ENCODE measurements at regions not wholly inside any gene's neighbourhood (a gene's known extent, or its start where the extent isn't known, plus 50 kb on each side); places are given as distances from the start of the nearest gene placed in this dataset.
"Not testable (repeated sequence)": the region's sequence is repeated elsewhere in the genome, so short reads cannot be mapped to it uniquely, and the experiment has no call there.

DNA sequence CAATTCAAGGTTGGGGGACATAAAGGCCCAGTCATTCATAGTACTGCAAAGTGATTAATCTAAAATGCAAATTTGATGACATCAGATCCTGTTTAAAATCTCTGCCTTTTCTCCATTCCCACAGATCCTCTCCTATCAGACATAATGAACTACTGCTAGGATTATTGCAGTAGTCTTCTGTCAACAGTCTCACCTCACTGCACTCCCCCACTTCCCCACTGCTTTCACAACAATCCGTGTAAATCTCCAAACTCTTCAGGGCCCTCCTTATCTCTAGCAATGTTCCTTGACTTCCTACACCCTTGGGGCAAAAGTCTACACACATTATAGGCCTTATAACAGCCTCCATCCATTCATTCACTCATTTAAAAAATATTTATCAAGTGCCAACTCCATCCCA is 112.4 kb downstream of the KBTBD2 start:
- Histone ChIP-seq H3K36me3 (ENCODE audit: control insufficient read depth, insufficient read depth, low read length) (no peaks in the 10 kb centered on the region), H3K27ac (no peak overlapping the region), H3K9ac (no peak overlapping the region), H3K27me3 (ENCODE audit: control insufficient read depth, insufficient read depth, low read length) (no peaks in the 10 kb centered on the region), H3K4me2 (ENCODE audit: low read length) (no peak overlapping the region), H3K9me3 (ENCODE audit: control insufficient read depth, low read length) (no peaks in the 10 kb centered on the region), H3K4me1 (peaks cover 2% of the 10 kb centered on the region), H3K79me2 (peaks cover 2% of the 10 kb centered on the region), H3K4me3 (ENCODE audit: low read depth, low read length) (no peak overlapping the region), H2AFZ (no peak overlapping the region)
- TF ChIP-seq, protein P1, sequence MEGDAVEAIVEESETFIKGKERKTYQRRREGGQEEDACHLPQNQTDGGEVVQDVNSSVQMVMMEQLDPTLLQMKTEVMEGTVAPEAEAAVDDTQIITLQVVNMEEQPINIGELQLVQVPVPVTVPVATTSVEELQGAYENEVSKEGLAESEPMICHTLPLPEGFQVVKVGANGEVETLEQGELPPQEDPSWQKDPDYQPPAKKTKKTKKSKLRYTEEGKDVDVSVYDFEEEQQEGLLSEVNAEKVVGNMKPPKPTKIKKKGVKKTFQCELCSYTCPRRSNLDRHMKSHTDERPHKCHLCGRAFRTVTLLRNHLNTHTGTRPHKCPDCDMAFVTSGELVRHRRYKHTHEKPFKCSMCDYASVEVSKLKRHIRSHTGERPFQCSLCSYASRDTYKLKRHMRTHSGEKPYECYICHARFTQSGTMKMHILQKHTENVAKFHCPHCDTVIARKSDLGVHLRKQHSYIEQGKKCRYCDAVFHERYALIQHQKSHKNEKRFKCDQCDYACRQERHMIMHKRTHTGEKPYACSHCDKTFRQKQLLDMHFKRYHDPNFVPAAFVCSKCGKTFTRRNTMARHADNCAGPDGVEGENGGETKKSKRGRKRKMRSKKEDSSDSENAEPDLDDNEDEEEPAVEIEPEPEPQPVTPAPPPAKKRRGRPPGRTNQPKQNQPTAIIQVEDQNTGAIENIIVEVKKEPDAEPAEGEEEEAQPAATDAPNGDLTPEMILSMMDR (IDR thresholded peaks at IDR 0.05) = no peak

DNA sequence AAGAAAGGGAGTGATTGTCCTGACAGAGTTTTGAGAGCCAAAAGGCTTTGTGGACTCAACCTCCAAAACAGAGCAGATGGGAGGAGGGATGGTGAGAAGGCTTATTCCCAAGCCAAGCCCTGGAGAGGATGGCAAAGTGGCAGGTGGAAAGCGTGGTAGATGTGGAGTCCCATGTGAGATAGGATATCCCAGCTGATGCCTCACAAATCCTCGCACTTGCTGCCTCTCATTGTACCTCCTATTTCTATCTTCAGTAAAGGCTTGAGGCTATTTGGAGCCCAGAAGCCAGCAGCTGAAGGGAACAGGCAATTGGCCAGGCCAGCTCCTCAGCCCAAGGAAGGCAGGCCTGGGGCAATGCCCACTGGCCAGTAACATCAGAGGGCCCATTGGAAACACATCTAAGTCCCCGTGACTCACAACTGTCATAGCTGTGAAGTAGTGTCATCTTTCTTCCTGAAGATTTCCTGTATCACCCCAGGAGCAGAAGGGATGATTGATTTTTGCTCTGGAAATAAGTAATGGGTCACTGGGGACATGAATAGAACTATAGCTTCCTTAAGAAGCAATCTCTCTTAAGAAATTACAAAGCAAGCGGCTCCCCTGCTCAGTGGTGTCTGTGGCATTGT is 114.4 kb downstream of the KBTBD2 start:
- not testable (repeated sequence) for H3K27me3 ChIP-seq (ENCODE audit: control insufficient read depth, insufficient read depth, low read length); H3K9me3 ChIP-seq (ENCODE audit: control insufficient read depth, low read length); H3K27ac ChIP-seq; H3K9ac ChIP-seq; H2AFZ ChIP-seq; H3K4me1 ChIP-seq; H3K79me2 ChIP-seq; H3K36me3 ChIP-seq (ENCODE audit: control insufficient read depth, insufficient read depth, low read length); H3K4me2 ChIP-seq (ENCODE audit: low read length); H3K4me3 ChIP-seq (ENCODE audit: low read depth, low read length)

DNA sequence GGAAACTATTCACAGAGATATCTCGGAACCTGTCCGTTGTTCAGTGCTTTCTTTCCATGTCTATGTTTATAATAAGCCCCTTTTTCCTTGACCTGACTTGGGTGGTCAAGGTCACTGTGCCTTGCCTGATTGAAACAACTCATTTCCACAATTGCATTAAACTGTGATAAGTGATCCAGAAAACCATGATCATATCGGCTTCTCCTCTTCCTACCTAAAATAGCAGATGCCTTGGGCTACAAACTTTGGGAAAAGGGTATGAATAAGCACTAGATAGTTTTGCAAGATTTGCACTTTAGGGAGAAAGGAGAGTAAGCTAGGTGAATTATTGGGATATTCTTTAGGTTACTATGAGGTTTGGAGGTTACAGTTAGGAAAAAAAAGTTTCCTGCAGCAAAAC is 115.2 kb downstream of the KBTBD2 start:
- H3K9me3 ChIP-seq (ENCODE audit: control insufficient read depth, low read length); H3K79me2 ChIP-seq; H3K9ac ChIP-seq; H3K27ac ChIP-seq; H3K4me3 ChIP-seq (ENCODE audit: low read depth, low read length); H2AFZ ChIP-seq; H3K4me1 ChIP-seq; H3K4me2 ChIP-seq (ENCODE audit: low read length); H3K36me3 ChIP-seq (ENCODE audit: control insufficient read depth, insufficient read depth, low read length); H3K27me3 ChIP-seq (ENCODE audit: control insufficient read depth, insufficient read depth, low read length): not testable (repeated sequence)

DNA sequence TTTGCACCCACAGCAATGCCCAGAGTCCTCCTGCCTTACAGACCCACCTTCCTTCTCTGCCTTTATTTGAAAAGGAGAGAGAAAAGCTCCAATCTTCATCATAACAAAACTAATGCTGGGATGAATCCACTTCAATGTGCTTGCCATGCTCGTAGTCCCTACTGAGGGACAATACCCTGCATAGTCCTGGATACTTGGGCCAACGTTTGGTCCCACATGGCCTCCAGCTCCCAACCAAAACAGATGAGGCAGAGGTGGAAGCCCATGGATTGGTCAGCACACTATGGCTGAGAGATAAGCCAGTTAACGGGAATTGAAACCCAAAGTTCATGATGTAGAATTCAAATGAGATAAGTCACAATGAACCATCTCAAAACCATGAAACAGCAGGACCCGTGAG is 115.8 kb downstream of the KBTBD2 start:
- H3K36me3 ChIP-seq (ENCODE audit: control insufficient read depth, insufficient read depth, low read length); H3K4me3 ChIP-seq (ENCODE audit: low read depth, low read length); H3K4me1 ChIP-seq; H3K4me2 ChIP-seq (ENCODE audit: low read length); H3K27me3 ChIP-seq (ENCODE audit: control insufficient read depth, insufficient read depth, low read length); H2AFZ ChIP-seq; H3K9ac ChIP-seq; H3K27ac ChIP-seq; H3K79me2 ChIP-seq; H3K9me3 ChIP-seq (ENCODE audit: control insufficient read depth, low read length): not testable (repeated sequence)

DNA sequence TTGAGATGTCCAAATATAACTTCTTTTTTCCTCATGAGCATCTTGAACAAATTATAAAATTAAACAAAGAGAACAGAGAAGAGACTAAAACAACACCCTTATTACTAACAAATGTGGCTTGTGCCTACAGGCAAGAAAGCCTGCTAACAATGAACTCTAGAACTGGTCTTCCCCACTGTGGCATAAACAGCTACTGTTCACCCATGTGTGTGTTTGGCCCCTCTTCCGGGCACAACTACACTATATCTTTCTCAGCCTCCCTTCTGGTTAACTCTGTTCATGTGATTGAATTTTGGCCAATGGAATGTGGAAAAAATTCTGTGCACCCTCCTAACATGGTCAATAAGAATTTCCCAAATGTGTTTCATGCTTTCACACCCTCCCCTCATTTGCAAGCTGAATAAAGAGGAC is 117.0 kb downstream of the KBTBD2 start:
- H3K9me3 ChIP-seq (ENCODE audit: control insufficient read depth, low read length) = no peaks in the 10 kb centered on the region
- no peak overlapping the region for H2AFZ ChIP-seq
- H3K4me2 ChIP-seq (ENCODE audit: low read length) = no peak overlapping the region
- no peak overlapping the region for H3K9ac ChIP-seq
- no peak overlapping the region for H3K27ac ChIP-seq
- H3K27me3 ChIP-seq (ENCODE audit: control insufficient read depth, insufficient read depth, low read length) = no peaks in the 10 kb centered on the region
- no peaks in the 10 kb centered on the region for H3K36me3 ChIP-seq (ENCODE audit: control insufficient read depth, insufficient read depth, low read length)
- H3K79me2 ChIP-seq = peaks cover 2% of the 10 kb centered on the region
- H3K4me1 ChIP-seq = peaks cover 2% of the 10 kb centered on the region
- no peak overlapping the region for H3K4me3 ChIP-seq (ENCODE audit: low read depth, low read length)
- TF ChIP-seq, protein P1 (IDR thresholded peaks at IDR 0.05) = no peak

DNA sequence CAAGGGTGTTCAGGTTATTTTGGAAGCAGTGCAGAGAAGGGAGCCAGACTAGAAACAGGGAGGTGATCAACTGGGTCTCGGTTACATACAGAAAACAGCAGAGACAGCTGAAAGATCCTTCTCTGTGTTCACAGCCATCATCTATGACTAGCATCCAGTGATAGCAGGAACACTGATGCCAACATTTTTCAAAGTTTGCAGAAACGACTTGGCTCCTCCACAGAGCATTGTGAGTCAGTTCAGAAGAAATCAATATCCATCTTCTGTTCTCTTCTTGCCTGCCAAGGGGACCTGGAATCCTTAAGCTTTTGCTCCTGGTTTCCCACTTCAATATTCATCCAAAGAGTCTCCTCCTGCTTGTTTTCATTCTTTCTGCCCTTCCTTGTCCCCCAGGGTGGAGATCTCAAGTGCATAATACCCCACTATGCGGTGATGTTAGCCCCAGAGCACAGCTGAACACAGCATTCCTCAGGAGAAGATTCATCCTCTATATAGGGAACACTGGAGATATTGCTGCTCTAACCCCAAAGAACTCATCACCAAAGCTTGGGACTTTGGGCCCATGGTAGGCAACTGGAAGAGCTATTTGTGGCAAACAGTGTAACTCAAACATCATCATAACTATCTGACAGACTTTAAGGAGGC is 122.6 kb downstream of the KBTBD2 start:
- H3K79me2 ChIP-seq; H3K9me3 ChIP-seq (ENCODE audit: control insufficient read depth, low read length); H3K4me2 ChIP-seq (ENCODE audit: low read length); H3K27ac ChIP-seq; H2AFZ ChIP-seq; H3K9ac ChIP-seq; H3K27me3 ChIP-seq (ENCODE audit: control insufficient read depth, insufficient read depth, low read length); H3K4me3 ChIP-seq (ENCODE audit: low read depth, low read length); H3K4me1 ChIP-seq; H3K36me3 ChIP-seq (ENCODE audit: control insufficient read depth, insufficient read depth, low read length): not testable (repeated sequence)

DNA sequence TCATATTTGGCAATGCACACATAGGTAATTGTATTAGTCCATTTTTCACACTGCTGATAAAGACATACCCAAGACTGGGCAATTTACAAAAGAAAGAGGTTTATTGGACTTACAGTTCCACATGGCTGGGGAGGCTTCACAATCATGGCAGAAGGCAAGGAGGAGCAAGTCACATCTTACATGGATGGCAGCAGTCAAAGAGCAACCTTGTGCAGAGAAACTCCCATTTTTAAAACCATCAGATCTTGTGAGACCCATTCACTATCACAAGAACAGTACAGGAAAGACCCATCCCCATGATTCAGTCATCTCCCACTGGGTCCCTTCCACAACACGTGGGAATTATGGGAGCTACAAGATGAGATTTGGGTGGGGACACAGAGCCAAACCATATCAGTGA is 123.2 kb downstream of the KBTBD2 start:
- not testable (repeated sequence) for H3K9me3 ChIP-seq (ENCODE audit: control insufficient read depth, low read length); H3K4me3 ChIP-seq (ENCODE audit: low read depth, low read length); H3K36me3 ChIP-seq (ENCODE audit: control insufficient read depth, insufficient read depth, low read length); H3K27ac ChIP-seq; H3K79me2 ChIP-seq; H3K9ac ChIP-seq; H3K4me1 ChIP-seq; H3K27me3 ChIP-seq (ENCODE audit: control insufficient read depth, insufficient read depth, low read length); H3K4me2 ChIP-seq (ENCODE audit: low read length); H2AFZ ChIP-seq

All from parathyroid adenoma (tissue), 2 donors.